ENCODE measurements at regions not wholly inside any gene's neighbourhood (a gene's known extent, or its start where the extent isn't known, plus 50 kb on each side); places are given as distances from the start of the nearest gene placed in this dataset.
"Not testable (repeated sequence)": the region's sequence is repeated elsewhere in the genome, so short reads cannot be mapped to it uniquely, and the experiment has no call there.

GRCh38 chr12:80045594-80045993 is 53.7 kb upstream of the OTOGL start:
- DNase-seq, result peak; percentile 95

GRCh38 chr12:80044694-80045046 is 54.7 kb upstream of the OTOGL start:
- peak; percentile 96 for DNase-seq

DNA sequence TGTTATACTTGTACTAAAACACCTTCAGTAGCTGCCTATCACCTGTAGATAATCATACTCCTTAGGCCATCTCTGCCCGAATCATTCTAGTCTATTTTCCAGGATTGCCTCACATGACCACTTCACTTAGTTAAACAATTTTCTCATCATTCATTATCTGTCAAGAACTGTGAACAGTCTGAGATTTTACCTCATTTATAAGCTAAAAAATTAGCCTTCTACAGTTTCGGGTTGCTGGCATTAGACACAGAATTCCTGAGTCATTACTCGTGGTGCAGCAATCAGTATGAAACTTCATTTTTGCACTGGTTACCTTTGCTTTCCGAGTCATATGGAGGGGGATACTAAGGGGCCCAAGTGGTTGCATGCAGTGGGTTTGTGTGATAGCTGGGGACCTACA is 57.6 kb upstream of the OTOGL start:
- DNase-seq, result peak; percentile 91

GRCh38 chr12:80041071-80041470 is 58.3 kb upstream of the OTOGL start:
- no peak for DNase-seq

- DNase-seq, result peak; percentile 85
These were observed 59.1 kb upstream of the OTOGL start for GRCh38 chr12:80040075-80040738.

GRCh38 chr12:80038062-80038560 is 61.2 kb upstream of the OTOGL start:
- peak; percentile 41 for DNase-seq

DNA sequence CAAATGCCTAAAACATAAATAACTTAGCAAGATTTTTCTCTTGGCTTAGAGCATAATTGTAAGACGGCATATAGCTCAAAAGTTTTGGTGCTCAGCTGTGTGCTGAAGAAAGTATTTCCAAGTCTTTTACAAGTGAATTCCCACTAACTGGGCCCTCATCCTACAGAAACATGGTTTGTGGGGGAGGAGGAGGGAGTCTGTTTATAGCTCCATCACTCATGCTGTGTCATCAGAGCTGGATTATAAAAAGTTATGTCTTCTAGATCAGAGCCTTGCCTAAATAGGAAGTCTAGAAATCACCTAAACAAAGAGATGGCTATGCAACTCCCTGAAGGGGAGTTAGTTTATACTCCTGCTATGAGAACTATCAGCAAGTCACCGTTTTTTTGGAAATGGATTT is 65.9 kb upstream of the OTOGL start:
- DNase-seq, result peak; percentile 93

- DNase-seq, result no peak
These were observed 66.4 kb upstream of the OTOGL start for GRCh38 chr12:80032946-80033345.

DNA sequence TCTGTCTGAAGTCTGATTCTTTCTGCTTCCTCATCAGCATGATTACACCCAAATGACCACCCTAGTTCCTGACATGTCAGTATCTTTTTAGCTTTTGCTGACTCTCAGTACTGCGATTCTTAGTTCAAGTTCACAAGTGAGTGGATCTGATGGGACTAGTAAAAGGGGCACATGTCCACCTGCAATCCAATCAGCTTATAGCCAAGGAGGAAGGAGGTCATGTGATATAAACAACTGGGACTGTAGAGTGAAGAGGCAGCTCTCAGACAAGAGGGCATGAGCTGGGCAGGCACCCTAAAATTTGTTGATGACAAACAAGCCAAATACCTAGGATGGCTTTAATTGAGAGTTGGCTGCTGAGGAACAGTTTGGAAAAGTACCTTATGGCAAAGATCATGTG is 68.1 kb upstream of the OTOGL start:
- DNase-seq, result no peak

DNA sequence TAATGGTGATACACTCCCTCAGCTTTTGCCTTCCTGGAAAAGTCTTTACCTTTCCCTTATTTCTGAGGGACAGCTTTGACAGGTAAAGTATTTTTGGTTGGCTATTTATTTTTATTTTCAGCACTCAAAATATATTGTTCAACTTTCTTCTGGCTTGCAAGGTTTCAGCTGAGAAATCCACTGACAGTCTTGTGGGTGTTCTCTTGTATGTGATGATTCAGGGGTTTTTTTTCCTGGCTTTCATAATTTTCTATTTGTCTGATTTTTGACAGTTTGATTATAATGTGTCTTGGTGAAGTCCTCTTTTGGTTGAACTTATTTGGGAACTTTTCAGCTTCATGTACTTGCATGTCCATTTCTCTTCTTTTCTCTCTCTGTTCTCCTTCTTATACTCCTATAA is 73.7 kb upstream of the OTOGL start:
- no peak for DNase-seq

- no peak for DNase-seq
These were observed 79.6 kb upstream of the OTOGL start for GRCh38 chr12:80019691-80020090.

GRCh38 chr12:80018119-80018518 is 81.2 kb upstream of the OTOGL start:
- DNase-seq, result no peak

GRCh38 chr12:80017261-80017870 is 82.0 kb upstream of the OTOGL start:
- DNase-seq, result no peak

GRCh38 chr12:80016684-80017083 is 81.8 kb upstream of the PPP1R12A start:
- DNase-seq, result no peak

DNA sequence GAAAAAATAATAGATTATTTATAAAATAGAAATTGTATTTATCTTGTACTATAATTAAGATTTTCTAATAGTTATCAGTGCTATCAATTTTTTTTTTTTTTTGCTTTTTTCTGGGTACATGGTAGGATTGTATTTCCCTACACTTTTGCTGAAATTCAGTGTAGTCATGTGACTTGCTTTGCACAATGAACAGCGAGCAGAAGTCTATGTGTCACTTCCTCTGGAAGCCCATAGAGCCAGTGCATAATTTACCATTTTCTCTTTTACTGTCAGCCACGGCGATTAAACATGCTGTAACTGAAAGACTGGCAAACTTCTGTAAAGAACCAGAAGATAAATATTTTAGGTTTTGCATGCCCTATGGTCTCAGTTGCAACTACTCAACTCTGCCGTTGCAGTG is 80.8 kb upstream of the PPP1R12A start:
- no peak for DNase-seq

GRCh38 chr12:80003744-80004143 is 68.8 kb upstream of the PPP1R12A start:
- DNase-seq, result not testable (repeated sequence)

DNA sequence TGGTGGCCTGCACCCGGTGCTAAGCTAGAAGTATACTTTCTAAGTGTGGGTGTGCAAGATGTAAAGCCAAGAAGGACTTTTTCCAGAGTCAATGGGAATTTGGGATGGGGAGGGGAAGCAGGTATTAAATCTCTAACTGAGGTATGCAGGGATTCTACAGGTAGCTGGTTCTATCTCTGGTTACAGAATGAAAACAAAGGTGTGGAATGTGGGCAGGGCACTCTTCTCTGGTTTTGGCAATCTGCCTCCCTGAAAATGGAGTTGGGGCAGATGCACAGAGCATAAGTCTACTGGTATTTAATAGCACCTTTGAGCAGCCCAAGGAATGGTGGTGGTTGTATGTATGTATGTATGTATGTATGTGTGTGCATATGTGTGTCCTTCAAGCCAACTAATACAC is 66.7 kb upstream of the PPP1R12A start:
- no peak for DNase-seq

- DNase-seq, result no peak
These were observed 65.9 kb upstream of the PPP1R12A start for GRCh38 chr12:80000831-80001230.

DNA sequence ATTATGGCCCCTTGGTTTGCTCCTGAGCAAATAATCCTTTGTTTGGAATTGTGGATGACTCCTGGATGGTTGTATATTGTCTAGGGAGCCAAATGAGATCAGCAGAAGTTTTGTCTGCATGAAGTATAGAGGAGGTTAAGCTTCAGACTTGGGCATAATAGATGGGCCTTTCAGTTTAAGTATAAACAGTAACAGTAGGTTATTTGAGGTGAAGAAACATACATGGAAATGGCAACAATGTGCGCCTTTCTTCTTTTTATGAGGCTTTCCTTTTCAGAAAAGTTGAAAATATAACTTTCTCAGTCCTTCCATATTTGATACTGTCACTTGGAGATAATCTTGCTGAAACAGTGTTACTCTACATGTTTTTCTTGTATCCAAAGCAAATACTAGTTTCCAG is 63.7 kb upstream of the PPP1R12A start:
- DNase-seq, result no peak

- peak; percentile 43 for DNase-seq
These were observed 62.3 kb upstream of the PPP1R12A start for GRCh38 chr12:79997096-79997791.

DNA sequence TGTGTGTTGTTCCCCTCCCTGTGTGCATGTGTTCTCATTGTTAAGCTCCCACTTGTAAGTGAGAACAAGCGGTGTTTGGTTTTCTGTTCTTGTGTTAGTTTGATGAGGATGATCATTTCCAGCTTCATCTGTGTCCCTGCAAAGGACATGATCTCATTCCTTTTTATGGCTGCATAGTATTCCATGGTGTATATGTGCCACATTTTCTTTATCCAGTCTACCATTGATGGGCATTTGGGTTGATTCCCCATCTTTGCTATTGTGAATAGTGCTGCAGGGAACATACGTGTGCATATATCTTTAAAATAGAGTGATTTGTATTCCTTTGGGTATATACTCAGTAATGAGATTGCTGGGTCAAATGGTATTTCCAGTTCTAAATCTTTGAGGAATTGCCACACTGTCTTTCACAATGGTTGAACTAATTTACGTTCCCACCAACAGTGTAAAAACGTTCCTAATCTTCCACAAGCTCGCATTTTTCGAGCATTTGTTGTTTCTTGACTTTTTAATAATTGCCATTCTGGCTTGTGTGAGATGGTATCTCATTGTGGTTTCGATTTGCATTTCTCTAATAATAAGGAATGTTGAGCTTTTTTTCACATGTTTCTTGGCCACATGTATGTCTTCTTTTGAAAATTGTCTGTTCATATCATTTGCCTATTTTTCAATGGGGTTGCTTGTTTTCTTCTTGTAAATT is 60.6 kb upstream of the PPP1R12A start:
- DNase-seq, result peak; percentile 51

DNA sequence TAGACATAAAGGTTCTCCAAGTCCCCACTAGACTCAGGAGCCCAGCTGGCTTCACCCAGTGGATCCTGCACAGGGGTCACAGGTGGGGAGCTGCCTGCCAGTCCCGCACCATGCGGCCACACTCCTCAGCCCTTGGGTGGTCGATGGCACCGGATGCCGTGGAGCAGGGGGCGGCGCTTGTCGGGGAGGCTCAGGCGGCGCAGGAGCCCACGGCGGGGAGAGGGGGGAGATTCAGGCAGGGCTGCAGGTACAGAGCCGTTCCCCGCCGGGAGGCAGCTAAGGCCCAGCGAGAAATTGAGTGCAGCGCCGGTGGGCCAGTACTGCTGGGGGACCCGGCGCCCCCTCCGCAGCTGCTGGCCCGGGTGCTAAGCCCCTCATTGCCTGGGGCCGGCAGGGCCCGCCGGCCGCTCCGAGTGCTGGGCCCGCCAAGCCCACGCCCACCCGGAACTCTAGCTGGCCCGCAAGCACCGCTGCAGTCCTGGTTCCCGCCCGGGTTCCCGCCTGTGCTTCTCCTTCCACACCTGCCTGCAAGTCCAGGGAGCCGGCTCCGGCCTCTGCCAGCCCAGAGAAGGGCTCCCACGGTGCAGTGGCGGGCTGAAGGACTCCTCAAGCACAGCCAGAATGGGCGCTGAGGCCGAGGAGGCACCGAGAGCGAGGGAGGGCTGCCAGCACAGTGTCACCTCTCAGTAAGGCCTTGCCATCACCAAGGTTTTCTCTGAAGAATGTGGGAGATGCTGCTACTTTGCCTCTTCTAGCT is 58.4 kb upstream of the PPP1R12A start:
- no peak for DNase-seq

- no peak for DNase-seq
These were observed 56.7 kb upstream of the PPP1R12A start for GRCh38 chr12:79991586-79991985.
